GM06990 (cell line): ENCODE measurements at regions not wholly inside any gene's neighbourhood (a gene's known extent, or its start where the extent isn't known, plus 50 kb on each side); places are given as distances from the start of the nearest gene placed in this dataset.

Experiments used
- DNase-seq: peaks from one replicate; pipeline ENCODE4 v3.0.0-alpha.2; 2011; ENCODE audit not compliant: insufficient read length; ENCODE audit errors: extremely low read depth
- H3K27me3 ChIP-seq: replicated peaks from 2 replicates; pipeline ENCODE4 v1.6.0; 2011; ENCODE audit warnings: low read length; ENCODE audit not compliant: control insufficient read depth, insufficient read depth
- H3K36me3 ChIP-seq: 2 replicates; pipeline ENCODE4 v1.5.1; 2011; ENCODE audit warnings: low read length; ENCODE audit not compliant: control insufficient read depth, insufficient read depth
- H3K4me3 ChIP-seq: replicated peaks from 2 replicates; pipeline ENCODE4 v1.5.1; 2011; ENCODE audit warnings: low read depth, mild to moderate bottlenecking, control low read depth, low read length
- CTCF ChIP-seq: IDR thresholded peaks from 2 replicates; pipeline ENCODE4 v1.5.1; 2011; ENCODE audit warnings: low read length, control low read depth, mild to moderate bottlenecking, inconsistent platforms; ENCODE audit not compliant: insufficient read depth, poor library complexity, severe bottlenecking

DNA sequence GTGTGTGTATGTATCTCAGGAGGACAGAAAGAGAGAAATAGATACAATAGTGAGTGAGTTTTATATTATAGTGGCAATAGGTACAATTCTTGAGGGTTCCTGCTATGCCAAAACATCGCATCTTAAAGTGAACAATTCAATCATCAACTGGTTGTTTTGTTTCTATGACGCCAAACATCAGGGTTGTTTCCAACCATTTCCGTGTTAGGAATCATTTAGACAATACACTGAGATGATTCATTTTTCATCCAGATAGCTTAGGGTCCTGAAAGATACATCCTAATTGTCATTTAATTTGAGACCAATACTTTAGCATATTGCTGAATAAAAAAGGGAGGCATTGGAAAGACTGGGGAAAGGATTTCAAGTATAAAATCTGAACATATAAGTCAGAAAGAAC lies 472.2 kb downstream of the MCTP2 start:
- Histone ChIP-seq H3K4me3 (no peak overlapping the region), H3K27me3 (no peaks in the 10 kb centered on the region), H3K36me3 (no peaks in the 10 kb centered on the region)
- TF ChIP-seq CTCF = no peak
- no peak for DNase-seq

DNA sequence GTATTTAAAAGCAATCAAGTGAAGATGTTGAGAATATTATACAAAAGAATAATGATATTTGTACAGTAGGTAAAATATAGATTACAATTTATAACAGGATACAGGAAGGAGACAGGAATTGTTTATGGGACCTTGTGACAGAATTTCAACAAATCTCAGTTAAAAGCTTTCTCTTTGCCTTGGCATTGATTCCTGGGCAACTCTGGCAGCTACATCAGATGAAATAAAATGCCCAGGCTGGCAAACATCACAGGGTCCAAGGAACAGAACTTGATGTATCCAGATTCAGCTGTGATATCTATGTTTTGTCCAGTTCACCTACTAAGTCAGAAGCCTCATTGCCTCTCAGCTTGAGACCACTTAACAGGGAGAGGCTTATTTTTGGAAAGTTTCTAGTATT lies 473.1 kb downstream of the MCTP2 start:
- H3K27me3 ChIP-seq = no peaks in the 10 kb centered on the region
- no peak overlapping the region for H3K4me3 ChIP-seq
- TF ChIP-seq CTCF = no peak
- DNase-seq = no peak
- H3K36me3 ChIP-seq = no peaks in the 10 kb centered on the region

DNA sequence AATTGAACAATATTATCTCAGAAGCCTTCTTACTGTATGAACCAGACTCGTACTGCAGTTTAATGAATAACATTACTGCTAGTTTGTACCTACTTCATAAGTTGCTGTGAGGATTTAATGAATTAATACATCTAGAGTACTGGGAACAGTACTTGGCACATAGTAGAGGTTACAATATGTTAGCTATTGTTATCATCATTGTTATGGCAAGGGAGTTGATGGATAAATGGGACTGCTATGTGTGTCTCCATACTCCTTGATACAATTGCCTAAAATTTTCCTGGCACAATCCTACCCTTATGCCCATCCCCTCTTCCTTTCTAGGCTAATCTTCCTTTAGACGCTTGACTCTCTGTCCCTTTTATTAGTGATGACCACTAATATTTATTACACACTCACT lies 473.6 kb downstream of the MCTP2 start:
- TF ChIP-seq CTCF = no peak
- no peaks in the 10 kb centered on the region for H3K36me3 ChIP-seq
- no peak for DNase-seq
- H3K4me3 ChIP-seq = no peak overlapping the region
- H3K27me3 ChIP-seq = no peaks in the 10 kb centered on the region

- Histone ChIP-seq H3K36me3 (no peaks in the 10 kb centered on the region), H3K4me3 (no peak overlapping the region), H3K27me3 (no peaks in the 10 kb centered on the region)
- no peak for TF ChIP-seq CTCF
- no peak for DNase-seq
Measured at GRCh38 chr15:94709319-94709718, 478.0 kb downstream of the MCTP2 start.

DNA sequence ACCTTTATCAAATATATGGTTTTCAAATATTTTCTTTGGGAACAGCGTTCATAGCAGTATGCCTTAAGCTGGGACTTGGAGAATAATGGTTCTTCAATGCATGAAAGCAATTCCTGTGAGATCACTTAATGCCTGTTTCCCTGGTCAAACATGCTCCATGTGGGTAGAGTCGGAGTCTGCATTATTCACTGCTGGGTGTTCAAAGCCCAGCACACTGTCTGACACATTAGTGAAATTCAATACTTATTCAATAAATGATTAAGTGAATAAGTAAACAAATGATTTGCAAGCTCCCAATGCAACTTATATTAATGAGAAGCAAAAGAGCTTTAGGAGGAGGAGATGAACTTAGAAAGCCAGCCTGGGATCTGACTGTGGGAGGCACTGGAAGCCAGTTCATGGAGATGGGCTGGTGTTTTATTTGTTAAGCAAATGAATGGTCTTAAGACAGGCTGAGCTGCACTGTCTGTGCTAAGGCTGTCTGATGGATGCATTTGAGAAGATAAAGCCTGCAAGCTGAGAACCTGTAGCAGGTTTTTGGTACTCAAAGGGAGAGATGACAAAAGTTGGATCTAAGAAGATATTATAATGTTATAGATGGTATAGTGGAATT lies 490.8 kb downstream of the MCTP2 start:
- TF ChIP-seq CTCF = no peak
- no peaks in the 10 kb centered on the region for H3K27me3 ChIP-seq
- no peak overlapping the region for H3K4me3 ChIP-seq
- DNase-seq = no peak
- H3K36me3 ChIP-seq = no peaks in the 10 kb centered on the region

DNA sequence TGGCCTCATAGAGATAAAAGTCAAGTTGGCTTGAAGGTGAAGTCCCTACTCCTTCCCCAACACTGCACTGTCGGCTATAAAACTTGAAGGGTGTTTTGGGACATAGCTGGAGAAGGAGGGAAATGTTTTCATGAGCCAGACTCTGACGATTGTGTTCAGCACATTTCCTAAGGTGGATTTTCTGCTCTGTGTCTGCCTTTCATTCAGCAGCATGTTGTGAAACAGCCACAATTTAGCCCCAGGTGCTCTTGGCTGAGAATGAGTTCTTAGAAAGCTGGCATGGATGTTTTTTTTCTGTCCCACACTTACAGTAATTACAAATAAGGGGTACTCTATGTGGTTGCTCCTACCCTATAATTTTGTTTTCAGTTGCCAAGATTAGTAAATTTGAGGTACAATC lies 492.4 kb downstream of the MCTP2 start:
- H3K27me3 ChIP-seq = no peaks in the 10 kb centered on the region
- no peak for TF ChIP-seq CTCF
- no peaks in the 10 kb centered on the region for H3K36me3 ChIP-seq
- DNase-seq = no peak
- no peak overlapping the region for H3K4me3 ChIP-seq
